ENCODE measurements at regions not wholly inside any gene's neighbourhood (a gene's known extent, or its start where the extent isn't known, plus 50 kb on each side); places are given as distances from the start of the nearest gene placed in this dataset.
A peak's percentile ranks its signal among the peaks of the same experiment; 100 is the strongest.

- no peaks in the 10 kb centered on the region for H3K27me3 ChIP-seq (ENCODE audit: control insufficient read depth, insufficient read depth, low read length, poor library complexity, severe bottlenecking)
- no peak overlapping the region for H3K4me3 ChIP-seq (ENCODE audit: insufficient read depth, low read depth, low read length)
- WGBS, 2 experiments = 60 to 66% methylated on average over 9 of the region's 9 CpGs
- H3K27ac ChIP-seq (ENCODE audit: insufficient read depth, low read depth, low read length, poor library complexity, severe bottlenecking) = peak overlapping the region; percentile 78
- H3K36me3 ChIP-seq (ENCODE audit: control insufficient read depth, insufficient read depth, low read length) = no peaks in the 10 kb centered on the region
- H3K9me3 ChIP-seq (ENCODE audit: control insufficient read depth, low read length) = no peaks in the 10 kb centered on the region
- peaks cover 52% of the 10 kb centered on the region for H3K4me1 ChIP-seq (ENCODE audit: control insufficient read depth, insufficient read depth, low read length)
Measured at GRCh38 chr5:124920909-124921666, 174.6 kb upstream of the ZNF608 start.

GRCh38 chr5:124921694-124922093, 175.3 kb upstream of the ZNF608 start:
- H3K4me1 ChIP-seq (ENCODE audit: control insufficient read depth, insufficient read depth, low read length) = peaks cover 52% of the 10 kb centered on the region

GRCh38 chr5:124922255-124922975, 176.0 kb upstream of the ZNF608 start:
- peak overlapping the region; percentile 78 for H3K27ac ChIP-seq (ENCODE audit: insufficient read depth, low read depth, low read length, poor library complexity, severe bottlenecking)
- WGBS, 2 experiments = 18 to 20% methylated on average over 6 of the region's 6 CpGs
- peaks cover 52% of the 10 kb centered on the region for H3K4me1 ChIP-seq (ENCODE audit: control insufficient read depth, insufficient read depth, low read length)
- H3K36me3 ChIP-seq (ENCODE audit: control insufficient read depth, insufficient read depth, low read length) = no peaks in the 10 kb centered on the region
- no peaks in the 10 kb centered on the region for H3K9me3 ChIP-seq (ENCODE audit: control insufficient read depth, low read length)
- H3K4me3 ChIP-seq (ENCODE audit: insufficient read depth, low read depth, low read length) = no peak overlapping the region
- H3K27me3 ChIP-seq (ENCODE audit: control insufficient read depth, insufficient read depth, low read length, poor library complexity, severe bottlenecking) = no peaks in the 10 kb centered on the region

More at GRCh38 chr5:124921694-124922093, 175.3 kb upstream of the ZNF608 start:
- no peaks in the 10 kb centered on the region for H3K9me3 ChIP-seq (ENCODE audit: control insufficient read depth, low read length)
- H3K27me3 ChIP-seq (ENCODE audit: control insufficient read depth, insufficient read depth, low read length, poor library complexity, severe bottlenecking) = no peaks in the 10 kb centered on the region
- H3K36me3 ChIP-seq (ENCODE audit: control insufficient read depth, insufficient read depth, low read length) = no peaks in the 10 kb centered on the region
- 76 to 92% methylated on average over 3 to 4 of the region's 4 CpGs for WGBS, 2 experiments
- H3K4me3 ChIP-seq (ENCODE audit: insufficient read depth, low read depth, low read length) = no peak overlapping the region
- peak overlapping the region; percentile 78 for H3K27ac ChIP-seq (ENCODE audit: insufficient read depth, low read depth, low read length, poor library complexity, severe bottlenecking)

- WGBS, 2 experiments = 13% methylated on average over 1 of the region's 1 CpG; no CpG with 5 or more reads in 1 of the 2 experiments
- no peaks in the 10 kb centered on the region for H3K36me3 ChIP-seq (ENCODE audit: control insufficient read depth, insufficient read depth, low read length)
- no peaks in the 10 kb centered on the region for H3K27me3 ChIP-seq (ENCODE audit: control insufficient read depth, insufficient read depth, low read length, poor library complexity, severe bottlenecking)
- peak overlapping the region; percentile 78 for H3K27ac ChIP-seq (ENCODE audit: insufficient read depth, low read depth, low read length, poor library complexity, severe bottlenecking)
- H3K4me3 ChIP-seq (ENCODE audit: insufficient read depth, low read depth, low read length) = no peak overlapping the region
- peaks cover 52% of the 10 kb centered on the region for H3K4me1 ChIP-seq (ENCODE audit: control insufficient read depth, insufficient read depth, low read length)
- no peaks in the 10 kb centered on the region for H3K9me3 ChIP-seq (ENCODE audit: control insufficient read depth, low read length)
Measured at GRCh38 chr5:124923131-124923530, 176.7 kb upstream of the ZNF608 start.

GRCh38 chr5:124924729-124925128, 178.3 kb upstream of the ZNF608 start:
- Histone ChIP-seq H3K27me3 (ENCODE audit: control insufficient read depth, insufficient read depth, low read length, poor library complexity, severe bottlenecking) (no peaks in the 10 kb centered on the region), H3K9me3 (ENCODE audit: control insufficient read depth, low read length) (no peaks in the 10 kb centered on the region), H3K27ac (ENCODE audit: insufficient read depth, low read depth, low read length, poor library complexity, severe bottlenecking) (no peak overlapping the region), H3K4me3 (ENCODE audit: insufficient read depth, low read depth, low read length) (no peak overlapping the region), H3K4me1 (ENCODE audit: control insufficient read depth, insufficient read depth, low read length) (peaks cover 41% of the 10 kb centered on the region), H3K36me3 (ENCODE audit: control insufficient read depth, insufficient read depth, low read length) (no peaks in the 10 kb centered on the region)
- WGBS, 2 experiments = 96 to 100% methylated on average over 1 of the region's 1 CpG

- H3K27me3 ChIP-seq (ENCODE audit: control insufficient read depth, insufficient read depth, low read length, poor library complexity, severe bottlenecking) = no peaks in the 10 kb centered on the region
- no peaks in the 10 kb centered on the region for H3K36me3 ChIP-seq (ENCODE audit: control insufficient read depth, insufficient read depth, low read length)
- peaks cover 11% of the 10 kb centered on the region for H3K4me1 ChIP-seq (ENCODE audit: control insufficient read depth, insufficient read depth, low read length)
- H3K4me3 ChIP-seq (ENCODE audit: insufficient read depth, low read depth, low read length) = no peak overlapping the region
- 90 to 94% methylated on average over 3 of the region's 3 CpGs for WGBS, 2 experiments
- H3K27ac ChIP-seq (ENCODE audit: insufficient read depth, low read depth, low read length, poor library complexity, severe bottlenecking) = no peak overlapping the region
- H3K9me3 ChIP-seq (ENCODE audit: control insufficient read depth, low read length) = no peaks in the 10 kb centered on the region
Measured at GRCh38 chr5:124927735-124928134, 181.3 kb upstream of the ZNF608 start.

- Histone ChIP-seq H3K9me3 (ENCODE audit: control insufficient read depth, low read length) (no peaks in the 10 kb centered on the region), H3K27ac (ENCODE audit: insufficient read depth, low read depth, low read length, poor library complexity, severe bottlenecking) (no peak overlapping the region), H3K27me3 (ENCODE audit: control insufficient read depth, insufficient read depth, low read length, poor library complexity, severe bottlenecking) (no peaks in the 10 kb centered on the region), H3K4me3 (ENCODE audit: insufficient read depth, low read depth, low read length) (no peak overlapping the region), H3K4me1 (ENCODE audit: control insufficient read depth, insufficient read depth, low read length) (no peaks in the 10 kb centered on the region), H3K36me3 (ENCODE audit: control insufficient read depth, insufficient read depth, low read length) (no peaks in the 10 kb centered on the region)
- WGBS, 2 experiments = 93 to 96% methylated on average over 5 of the region's 5 CpGs
Measured at GRCh38 chr5:124929000-124929399, 182.6 kb upstream of the ZNF608 start.

- no peaks in the 10 kb centered on the region for H3K36me3 ChIP-seq (ENCODE audit: control insufficient read depth, insufficient read depth, low read length)
- H3K4me3 ChIP-seq (ENCODE audit: insufficient read depth, low read depth, low read length) = no peak overlapping the region
- no peaks in the 10 kb centered on the region for H3K9me3 ChIP-seq (ENCODE audit: control insufficient read depth, low read length)
- WGBS, 2 experiments = 68 to 69% methylated on average over 4 of the region's 4 CpGs
- H3K27ac ChIP-seq (ENCODE audit: insufficient read depth, low read depth, low read length, poor library complexity, severe bottlenecking) = no peak overlapping the region
- no peaks in the 10 kb centered on the region for H3K4me1 ChIP-seq (ENCODE audit: control insufficient read depth, insufficient read depth, low read length)
- H3K27me3 ChIP-seq (ENCODE audit: control insufficient read depth, insufficient read depth, low read length, poor library complexity, severe bottlenecking) = no peaks in the 10 kb centered on the region
Measured at GRCh38 chr5:124932791-124933600, 186.6 kb upstream of the ZNF608 start.

- Histone ChIP-seq H3K4me3 (ENCODE audit: insufficient read depth, low read depth, low read length) (no peak overlapping the region), H3K27me3 (ENCODE audit: control insufficient read depth, insufficient read depth, low read length, poor library complexity, severe bottlenecking) (no peaks in the 10 kb centered on the region), H3K36me3 (ENCODE audit: control insufficient read depth, insufficient read depth, low read length) (no peaks in the 10 kb centered on the region), H3K9me3 (ENCODE audit: control insufficient read depth, low read length) (no peaks in the 10 kb centered on the region), H3K4me1 (ENCODE audit: control insufficient read depth, insufficient read depth, low read length) (no peaks in the 10 kb centered on the region), H3K27ac (ENCODE audit: insufficient read depth, low read depth, low read length, poor library complexity, severe bottlenecking) (no peak overlapping the region)
- 95 to 96% methylated on average over 4 of the region's 4 CpGs for WGBS, 2 experiments
Measured at GRCh38 chr5:124935065-124935464, 188.6 kb upstream of the ZNF608 start.

GRCh38 chr5:124936626-124936933, 190.1 kb upstream of the ZNF608 start:
- Histone ChIP-seq H3K27ac (ENCODE audit: insufficient read depth, low read depth, low read length, poor library complexity, severe bottlenecking) (no peak overlapping the region), H3K4me1 (ENCODE audit: control insufficient read depth, insufficient read depth, low read length) (no peaks in the 10 kb centered on the region), H3K36me3 (ENCODE audit: control insufficient read depth, insufficient read depth, low read length) (no peaks in the 10 kb centered on the region), H3K4me3 (ENCODE audit: insufficient read depth, low read depth, low read length) (no peak overlapping the region), H3K9me3 (ENCODE audit: control insufficient read depth, low read length) (peaks cover 2% of the 10 kb centered on the region), H3K27me3 (ENCODE audit: control insufficient read depth, insufficient read depth, low read length, poor library complexity, severe bottlenecking) (no peaks in the 10 kb centered on the region)
- WGBS, 2 experiments = 91 to 97% methylated on average over 2 to 4 of the region's 4 CpGs

Measured in ectodermal cell (in vitro differentiated cells).